Ectodermal cell (in vitro differentiated cells): ENCODE measurements at regions not wholly inside any gene's neighbourhood (a gene's known extent, or its start where the extent isn't known, plus 50 kb on each side); places are given as distances from the start of the nearest gene placed in this dataset.

Source experiments
- H3K27ac ChIP-seq: 2 replicates; pipeline ENCODE4 v1.7.0; 2013; ENCODE audit warnings: mild to moderate bottlenecking, low read depth, low read length; ENCODE audit not compliant: insufficient read depth, poor library complexity, severe bottlenecking
- H3K27me3 ChIP-seq: 2 replicates; pipeline ENCODE4 v1.7.0; 2013; ENCODE audit warnings: mild to moderate bottlenecking, low read length; ENCODE audit not compliant: insufficient read depth, control insufficient read depth, poor library complexity, severe bottlenecking
- H3K36me3 ChIP-seq: one replicate; pipeline ENCODE4 v1.7.0; 2013; ENCODE audit warnings: low read length; ENCODE audit not compliant: control insufficient read depth, insufficient read depth
- H3K4me1 ChIP-seq: one replicate; pipeline ENCODE4 v1.7.0; 2013; ENCODE audit warnings: low read length; ENCODE audit not compliant: control insufficient read depth, insufficient read depth
- H3K4me3 ChIP-seq: 2 replicates; pipeline ENCODE4 v1.7.0; 2013; ENCODE audit warnings: low read depth, low read length, control low read depth; ENCODE audit not compliant: insufficient read depth
- H3K9me3 ChIP-seq: 2 replicates; pipeline ENCODE4 v1.7.0; 2013; ENCODE audit warnings: mild to moderate bottlenecking, low read length, moderate library complexity; ENCODE audit not compliant: control insufficient read depth
- WGBS, 2 experiments: methylation state at CpG; one replicate each; pipeline ENCODE4 v1.1.7; 2013; ENCODE audit warnings: missing lambda C conversion rate in 2 of 2; 5-methylcytosine and 5-hydroxymethylcytosine counted together

DNA sequence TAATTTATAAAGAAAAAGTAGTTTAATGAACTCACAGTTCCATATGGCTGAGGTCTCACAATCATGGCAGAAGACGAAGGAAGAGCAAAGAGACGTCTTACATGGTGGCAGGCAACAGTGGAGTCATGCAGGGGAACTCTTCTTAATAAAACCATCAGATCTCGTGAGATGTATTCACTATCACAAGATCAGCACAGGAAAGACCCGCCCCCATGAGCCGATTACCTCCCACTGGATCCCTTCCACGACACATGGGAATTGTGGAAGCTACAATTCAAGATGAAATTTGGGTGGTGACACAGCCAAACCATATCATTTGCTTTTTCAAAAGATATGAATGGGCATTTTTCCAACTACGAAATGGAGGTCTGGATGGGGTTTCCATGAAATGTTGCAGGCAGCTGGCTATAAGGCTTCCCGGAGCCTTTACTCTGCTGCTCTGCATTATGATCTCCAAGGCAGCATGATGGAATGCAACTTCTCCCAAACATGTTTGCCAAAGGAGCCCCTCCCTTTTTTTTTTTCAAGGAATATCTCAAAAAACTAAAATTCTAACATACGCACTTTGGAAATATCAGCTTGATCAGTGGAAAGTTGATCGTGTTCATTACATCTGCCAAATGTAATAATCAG, 189.7 kb downstream of the MEX3B start:
- Histone ChIP-seq H3K9me3 (no peaks in the 10 kb centered on the region), H3K27ac (no peak overlapping the region), H3K27me3 (no peaks in the 10 kb centered on the region), H3K4me3 (no peak overlapping the region), H3K4me1 (no peaks in the 10 kb centered on the region), H3K36me3 (no peaks in the 10 kb centered on the region)
- WGBS, 2 experiments = 92 to 95% methylated on average over 10 of the region's 10 CpGs

DNA sequence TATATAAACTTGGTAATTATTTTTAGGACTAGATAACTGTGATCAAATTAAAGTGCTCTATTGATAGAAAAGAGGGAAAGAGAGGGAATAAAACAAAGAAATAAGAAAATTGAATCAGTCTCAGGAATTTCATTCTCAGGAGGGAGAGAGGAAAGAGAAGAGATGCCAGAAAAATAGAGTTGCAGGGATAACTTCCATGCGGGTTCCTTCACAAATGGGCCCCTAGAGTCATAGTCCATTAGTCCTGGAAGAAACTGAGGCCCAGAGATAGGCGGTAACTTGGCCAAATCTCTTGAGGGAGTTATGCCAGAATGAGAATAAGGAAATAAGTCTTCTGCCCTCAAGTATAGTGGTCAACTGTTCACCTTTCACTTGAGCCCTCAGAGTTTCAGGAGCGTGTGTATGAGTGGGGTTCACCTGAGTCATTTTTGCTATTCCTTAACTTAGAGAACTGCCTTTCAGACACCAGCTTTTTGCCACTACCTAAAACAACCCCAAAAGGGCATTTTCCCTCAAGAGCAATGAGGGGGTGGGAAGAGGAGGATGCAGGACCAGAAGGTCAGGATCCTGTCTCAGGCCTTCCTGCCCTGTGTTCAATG, 192.6 kb downstream of the MEX3B start:
- Histone ChIP-seq H3K4me3 (no peak overlapping the region), H3K27me3 (no peaks in the 10 kb centered on the region), H3K4me1 (no peaks in the 10 kb centered on the region), H3K36me3 (no peaks in the 10 kb centered on the region), H3K27ac (no peak overlapping the region), H3K9me3 (no peaks in the 10 kb centered on the region)
- WGBS, 2 experiments = 96 to 98% methylated on average over 3 of the region's 3 CpGs

DNA sequence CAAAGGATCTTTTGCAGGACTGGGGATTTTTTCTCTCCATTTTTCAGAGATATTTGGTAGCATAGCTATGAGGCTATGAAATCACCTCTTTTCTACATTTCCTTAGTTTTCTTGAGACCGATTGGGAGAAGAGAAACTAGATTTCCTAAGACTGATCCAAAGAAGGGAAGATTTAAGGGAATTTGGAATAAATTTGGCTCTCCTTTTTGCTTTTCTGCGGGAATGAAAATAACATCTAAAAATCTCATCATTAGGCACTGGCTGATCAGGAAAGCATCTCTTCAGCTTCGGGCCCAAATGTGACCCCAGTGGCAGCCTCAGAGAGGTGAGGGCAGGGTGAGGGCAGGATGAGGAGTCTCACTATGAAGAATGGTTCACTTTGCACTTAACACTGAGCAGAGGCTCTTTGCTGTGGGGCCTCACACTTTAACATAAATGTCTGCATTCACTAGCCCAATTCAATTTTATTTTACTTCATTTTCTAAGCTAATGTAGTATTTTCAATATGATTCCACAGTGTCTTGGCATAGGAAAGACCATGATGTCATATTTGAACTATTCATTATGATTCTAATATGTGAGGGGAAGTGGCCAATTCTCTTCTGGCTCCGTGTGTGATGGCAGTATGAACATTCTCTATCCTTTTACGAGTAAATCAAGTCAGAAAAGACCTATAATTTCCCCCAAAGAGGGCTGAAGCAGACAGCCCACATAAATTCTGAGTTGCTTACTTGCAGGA, 193.2 kb downstream of the MEX3B start:
- 95 to 96% methylated on average over 5 of the region's 5 CpGs for WGBS, 2 experiments
- H3K9me3 ChIP-seq = no peaks in the 10 kb centered on the region
- no peaks in the 10 kb centered on the region for H3K36me3 ChIP-seq
- no peak overlapping the region for H3K4me3 ChIP-seq
- no peak overlapping the region for H3K27ac ChIP-seq
- H3K27me3 ChIP-seq = no peaks in the 10 kb centered on the region
- no peaks in the 10 kb centered on the region for H3K4me1 ChIP-seq

DNA sequence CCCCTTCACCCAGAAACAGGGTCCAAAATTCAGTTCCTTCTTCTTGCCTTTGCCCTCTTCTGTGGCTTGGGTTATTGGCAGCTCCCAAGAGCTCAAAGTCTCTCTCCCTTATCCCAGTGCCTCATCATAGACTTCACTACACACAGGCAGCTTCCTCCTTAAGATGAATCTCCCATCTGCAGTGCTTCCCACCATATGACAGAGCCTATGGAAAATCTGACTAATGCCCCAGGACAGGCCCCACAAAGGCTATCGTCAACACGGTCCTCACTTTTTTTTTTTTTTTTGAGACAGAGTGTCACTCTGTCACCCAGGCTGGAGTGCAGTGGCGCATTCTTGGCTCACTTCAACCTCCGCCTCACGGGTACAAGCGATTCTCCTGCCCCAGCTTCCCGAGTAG, 194.1 kb downstream of the MEX3B start:
- no peaks in the 10 kb centered on the region for H3K27me3 ChIP-seq
- H3K9me3 ChIP-seq = no peaks in the 10 kb centered on the region
- H3K4me3 ChIP-seq = no peak overlapping the region
- H3K36me3 ChIP-seq = no peaks in the 10 kb centered on the region
- no peaks in the 10 kb centered on the region for H3K4me1 ChIP-seq
- WGBS, 2 experiments = 83% methylated on average over 7 of the region's 7 CpGs
- no peak overlapping the region for H3K27ac ChIP-seq

DNA sequence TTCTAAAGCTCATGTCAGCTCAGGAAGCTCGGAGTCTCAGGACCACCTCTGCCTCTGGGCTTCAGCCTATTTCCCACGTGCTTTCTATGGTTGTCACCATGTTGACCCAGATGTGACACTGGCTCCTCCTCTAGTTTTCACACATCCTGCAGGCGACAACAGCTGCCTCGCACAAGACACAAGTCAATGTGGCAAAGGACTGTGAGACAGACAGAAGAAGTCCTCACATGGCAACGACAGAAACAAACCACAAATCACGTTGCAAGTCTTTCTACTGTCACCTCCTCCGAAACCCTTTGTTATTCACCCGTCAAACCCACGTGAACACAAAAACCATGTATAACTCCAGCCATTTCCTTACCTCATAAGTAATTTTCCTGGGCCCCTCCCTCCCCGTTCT, 194.5 kb downstream of the MEX3B start:
- Histone ChIP-seq H3K4me3 (no peak overlapping the region), H3K27ac (no peak overlapping the region), H3K9me3 (no peaks in the 10 kb centered on the region), H3K36me3 (no peaks in the 10 kb centered on the region), H3K4me1 (no peaks in the 10 kb centered on the region), H3K27me3 (no peaks in the 10 kb centered on the region)
- WGBS, 2 experiments = 92 to 94% methylated on average over 10 of the region's 10 CpGs

DNA sequence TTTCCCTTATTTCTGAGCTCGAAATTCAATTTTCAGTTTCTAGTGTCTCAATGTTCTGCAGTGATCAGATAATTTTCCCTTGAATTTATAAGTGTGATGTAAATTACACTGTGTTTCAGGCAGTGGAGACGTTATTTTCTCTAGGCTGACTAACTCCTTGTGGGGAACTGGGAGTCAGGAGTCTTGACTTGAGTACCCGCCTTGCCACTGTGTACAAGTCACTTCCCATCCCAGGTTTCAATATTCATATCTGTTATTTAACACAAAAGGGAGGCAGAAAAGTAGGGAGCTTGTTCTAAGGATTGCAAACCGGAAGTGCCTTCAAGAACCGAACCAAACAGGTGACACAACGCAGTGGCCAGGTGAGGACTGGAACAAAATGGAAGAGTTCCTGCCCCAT, 196.5 kb downstream of the MEX3B start:
- H3K9me3 ChIP-seq = no peaks in the 10 kb centered on the region
- no peaks in the 10 kb centered on the region for H3K36me3 ChIP-seq
- no peaks in the 10 kb centered on the region for H3K27me3 ChIP-seq
- H3K4me3 ChIP-seq = no peak overlapping the region
- no peak overlapping the region for H3K27ac ChIP-seq
- 93 to 98% methylated on average over 5 to 6 of the region's 6 CpGs for WGBS, 2 experiments
- H3K4me1 ChIP-seq = no peaks in the 10 kb centered on the region

DNA sequence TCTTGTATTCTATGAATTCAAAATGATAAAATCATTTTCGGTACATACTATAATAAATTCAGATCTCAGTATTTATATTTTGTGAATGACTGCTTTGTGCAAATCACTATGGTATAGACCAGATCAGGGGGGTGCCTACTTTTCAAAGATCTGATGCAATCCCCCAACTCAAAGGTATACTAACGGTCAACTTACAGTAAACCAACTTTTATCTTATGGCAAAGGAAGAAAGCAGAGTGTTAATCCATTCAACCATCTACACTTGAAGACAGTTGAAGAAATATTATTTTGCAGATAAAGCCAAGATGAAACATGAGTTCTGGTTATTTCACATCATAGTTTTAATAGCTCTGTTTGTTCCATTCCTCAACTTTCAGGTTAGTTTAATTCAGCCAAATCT, 197.1 kb downstream of the MEX3B start:
- Histone ChIP-seq H3K4me1 (no peaks in the 10 kb centered on the region), H3K27me3 (no peaks in the 10 kb centered on the region), H3K27ac (no peak overlapping the region), H3K36me3 (no peaks in the 10 kb centered on the region), H3K4me3 (no peak overlapping the region), H3K9me3 (no peaks in the 10 kb centered on the region)
- WGBS, 2 experiments = 86% methylated on average over 1 of the region's 2 CpGs; no CpG with 5 or more reads in 1 of the 2 experiments

DNA sequence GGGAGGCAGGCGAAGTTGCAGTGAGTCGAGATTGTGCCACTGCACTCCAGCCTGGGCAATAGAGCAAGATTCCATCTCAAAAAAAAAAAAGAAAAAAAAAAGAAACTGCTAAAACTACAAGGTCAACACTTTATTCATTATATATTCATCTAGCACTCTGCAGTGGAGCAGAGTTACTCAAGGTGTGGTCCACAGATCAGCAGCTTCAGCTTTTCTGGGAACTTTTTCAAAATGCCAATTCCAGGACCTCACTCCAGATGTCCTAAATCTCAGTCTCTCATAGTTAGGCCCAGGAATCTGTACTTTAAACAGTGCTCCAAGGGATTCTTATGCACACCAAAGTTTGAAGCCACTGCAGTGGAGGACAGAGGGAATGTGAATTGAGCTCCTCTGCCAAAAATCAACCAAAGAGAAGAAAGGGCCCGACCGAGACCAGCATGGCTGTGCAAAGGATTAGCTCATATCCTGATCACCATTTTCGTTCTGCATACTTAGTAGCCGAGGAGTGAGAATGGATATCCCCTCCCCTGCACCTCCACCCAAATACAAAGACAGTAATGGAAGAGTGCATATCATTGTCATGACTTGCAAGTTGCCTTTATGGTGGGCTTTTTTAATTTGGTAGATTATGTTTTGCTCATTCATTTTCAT, 201.9 kb downstream of the MEX3B start:
- 90 to 94% methylated on average over 6 of the region's 6 CpGs for WGBS, 2 experiments
- no peak overlapping the region for H3K27ac ChIP-seq
- H3K36me3 ChIP-seq = no peaks in the 10 kb centered on the region
- no peaks in the 10 kb centered on the region for H3K27me3 ChIP-seq
- H3K9me3 ChIP-seq = no peaks in the 10 kb centered on the region
- H3K4me1 ChIP-seq = no peaks in the 10 kb centered on the region
- no peak overlapping the region for H3K4me3 ChIP-seq

DNA sequence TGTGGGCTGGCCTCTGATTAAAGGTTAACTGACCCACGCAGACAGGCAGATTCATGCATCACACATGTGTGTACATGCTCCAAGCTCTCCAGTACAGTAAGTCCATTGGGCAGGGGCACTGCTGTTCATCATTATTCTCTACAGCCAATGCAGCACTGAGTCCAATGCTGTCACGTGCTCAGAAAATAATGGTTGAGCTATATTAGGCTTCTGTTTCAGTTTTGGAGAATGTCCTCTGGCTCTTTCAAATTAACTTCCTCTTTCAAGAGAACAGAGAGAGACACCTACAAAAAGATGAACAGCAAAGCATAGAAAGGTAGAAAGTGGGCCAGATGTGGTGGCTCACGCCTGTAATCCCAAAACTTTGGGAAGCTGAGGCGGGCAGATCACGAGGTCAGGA, 202.6 kb downstream of the MEX3B start:
- H3K27ac ChIP-seq = no peak overlapping the region
- no peaks in the 10 kb centered on the region for H3K36me3 ChIP-seq
- H3K4me3 ChIP-seq = no peak overlapping the region
- no peaks in the 10 kb centered on the region for H3K27me3 ChIP-seq
- no peaks in the 10 kb centered on the region for H3K4me1 ChIP-seq
- H3K9me3 ChIP-seq = no peaks in the 10 kb centered on the region
- 93% methylated on average over 5 of the region's 5 CpGs for WGBS, 2 experiments

DNA sequence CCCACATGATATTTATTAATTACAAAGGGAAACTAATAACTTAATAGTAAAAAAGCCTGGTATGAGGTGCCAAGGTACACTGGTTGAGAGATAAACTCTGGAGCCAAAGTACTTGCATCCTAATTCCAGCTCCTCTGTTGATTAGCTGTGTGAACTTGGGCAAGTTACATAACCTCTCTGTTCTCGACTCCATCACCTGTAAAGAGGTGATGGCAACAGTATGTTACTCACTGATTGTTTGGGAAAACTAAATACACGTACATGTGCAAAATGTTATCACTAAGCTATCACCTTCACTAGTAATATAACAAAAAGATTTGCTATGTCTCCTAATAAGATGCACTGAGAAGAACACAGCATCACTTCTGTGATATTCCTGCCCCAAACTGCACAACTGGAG, 206.4 kb downstream of the MEX3B start:
- H3K36me3 ChIP-seq = no peaks in the 10 kb centered on the region
- no peaks in the 10 kb centered on the region for H3K4me1 ChIP-seq
- H3K27ac ChIP-seq = no peak overlapping the region
- no peak overlapping the region for H3K4me3 ChIP-seq
- WGBS, 2 experiments = 81 to 86% methylated on average over 2 of the region's 2 CpGs
- no peaks in the 10 kb centered on the region for H3K9me3 ChIP-seq
- H3K27me3 ChIP-seq = no peaks in the 10 kb centered on the region
